GM12878 (cell line): ENCODE measurements at regions not wholly inside any gene's neighbourhood (a gene's known extent, or its start where the extent isn't known, plus 50 kb on each side); places are given as distances from the start of the nearest gene placed in this dataset.

Experiments
- ATAC-seq: fragments of 200-7000 bp; cut with Tn5 transposase; 3 replicates; pipeline ENCODE4 v1.9.1; 2020; ENCODE audit warnings: mild to moderate bottlenecking, moderate library complexity
- BruUV-seq: library from RNA; stranded (reverse); fragments of 400-500 nt; replicated peaks from 2 replicates; lab custom pipeline; 2021; lab: Mats Ljungman, UMichigan
- CTCF ChIA-PET: fragments of 300-600 bp; sonication (Branson Sonifier 250); formaldehyde crosslinking; extraction: SDS; loops from one replicate; lab custom pipeline; 2021; ENCODE audit warnings: inconsistent platforms; lab: Yijun Ruan, JAX
- POLR2A ChIA-PET: fragments of 350-600 bp; formaldehyde crosslinking; extraction: SDS; loops from one replicate; lab custom pipeline; 2021; ENCODE audit warnings: inconsistent platforms; lab: Charles Lee
- RAD21 ChIA-PET: fragments of 300-600 bp; sonication (Branson Sonifier 250); formaldehyde crosslinking; loops from one replicate; lab custom pipeline; 2023; ENCODE audit warnings: antibody characterized with exemption; ENCODE audit not compliant: unreplicated experiment; lab: Charles Lee
- SMC1A ChIA-PET: fragments of 300-600 bp; sonication (Branson Sonifier 250); formaldehyde crosslinking; loops from one replicate; lab custom pipeline; 2023; ENCODE audit not compliant: unreplicated experiment, uncharacterized antibody; lab: Charles Lee
- DNase-seq: peaks from one replicate; pipeline ENCODE4 v3.0.0-alpha.2; 2011; ENCODE audit warnings: low read depth, low spot score
- FAIRE-seq: peaks from 3 replicates; lab custom pipeline; 2011; peaks lifted over from hg19 to GRCh38; lab: Jason Lieb, UNC
- H2AFZ ChIP-seq: 2 replicates; pipeline ENCODE4 v1.6.0; 2011; ENCODE audit warnings: low read depth, low read length, control low read depth; ENCODE audit not compliant: control insufficient read depth
- H3K27ac ChIP-seq: 2 replicates; pipeline ENCODE4 v1.5.1; 2011; ENCODE audit warnings: control low read depth; ENCODE audit not compliant: control insufficient read depth, insufficient read depth
- H3K27me3 ChIP-seq, 2 experiments: replicated peaks in 1 of 2; 2 replicates each; pipeline versions ENCODE4 v1.6.0 to v1.6.1; 2011; ENCODE audit warnings: low read length in 1 of 2; ENCODE audit not compliant: control insufficient read depth in 2 of 2, insufficient read depth in 2 of 2
- H3K36me3 ChIP-seq, 2 experiments: 2 replicates each; pipeline ENCODE4 v1.5.1; 2011; ENCODE audit warnings: low read length in 1 of 2; ENCODE audit not compliant: control insufficient read depth in 2 of 2, insufficient read depth in 2 of 2
- H3K4me1 ChIP-seq: 2 replicates; pipeline ENCODE4 v1.6.1; 2011; ENCODE audit warnings: mild to moderate bottlenecking, low read length, moderate library complexity, mixed read lengths; ENCODE audit not compliant: control insufficient read depth, insufficient read depth
- H3K4me2 ChIP-seq: 2 replicates; pipeline ENCODE4 v1.6.0; 2011; ENCODE audit warnings: control low read depth; ENCODE audit not compliant: control insufficient read depth, insufficient read depth
- H3K4me3 ChIP-seq: fragments of 200-600 bp; sonication (generic); 2 replicates; pipeline ENCODE4 v1.5.1; 2016
- H3K79me2 ChIP-seq: 2 replicates; pipeline ENCODE4 v1.6.0; 2011; ENCODE audit warnings: low read length; ENCODE audit not compliant: control insufficient read depth, insufficient read depth
- H3K9ac ChIP-seq: 2 replicates; pipeline ENCODE4 v1.8.0; 2011; ENCODE audit warnings: low read length, control low read depth, mixed read lengths; ENCODE audit not compliant: control insufficient read depth, insufficient read depth
- H3K9me3 ChIP-seq: replicated peaks from 3 replicates; pipeline ENCODE4 v1.5.1; 2011; ENCODE audit warnings: mild to moderate bottlenecking, low read length; ENCODE audit not compliant: control insufficient read depth, insufficient read depth
- H4K20me1 ChIP-seq: 2 replicates; pipeline ENCODE4 v1.6.0; 2011; ENCODE audit not compliant: control insufficient read depth, insufficient read depth
- BCL3 ChIP-seq: IDR thresholded peaks from 2 replicates; pipeline ENCODE4 v1.6.1; 2011; ENCODE audit warnings: borderline replicate concordance, low read depth, mild to moderate bottlenecking, moderate library complexity, low read length; ENCODE audit not compliant: insufficient read depth, poor library complexity, severe bottlenecking
- BMI1 ChIP-seq: fragments of 450-650 bp; IDR thresholded peaks from 2 replicates; pipeline ENCODE4 v1.6.1; 2016; ENCODE audit warnings: mild to moderate bottlenecking, moderate library complexity, borderline replicate concordance
- CBX5 ChIP-seq: sonication (generic); IDR thresholded peaks from 2 replicates; pipeline ENCODE4 v1.6.1; 2016; ENCODE audit warnings: low read depth, moderate library complexity, mild to moderate bottlenecking, inconsistent platforms
- CUX1 ChIP-seq: IDR thresholded peaks from 2 replicates; pipeline ENCODE4 v1.6.1; 2012; ENCODE audit warnings: improper control_type of control experiment, low read depth, low read length; ENCODE audit not compliant: insufficient replicate concordance
- MTA2 ChIP-seq: fragments of 450-650 bp; IDR thresholded peaks from 2 replicates; pipeline ENCODE4 v1.6.1; 2016; ENCODE audit warnings: low read depth, mild to moderate bottlenecking, moderate library complexity
- NR2C2 ChIP-seq: IDR thresholded peaks from 2 replicates; pipeline ENCODE4 v1.6.1; 2011; ENCODE audit warnings: borderline replicate concordance, low read depth; ENCODE audit not compliant: control insufficient read depth, insufficient read length
- PAX8 ChIP-seq: fragments of 450-650 bp; IDR thresholded peaks from 2 replicates; pipeline ENCODE4 v1.6.1; 2017; ENCODE audit warnings: mild to moderate bottlenecking, moderate library complexity
- POU2F2 ChIP-seq: IDR thresholded peaks from 3 replicates; pipeline ENCODE4 v1.6.1; 2011; ENCODE audit warnings: low read depth, mild to moderate bottlenecking, low read length, borderline replicate concordance
- REST ChIP-seq: IDR thresholded peaks from 2 replicates; pipeline ENCODE4 v1.6.1; 2012; ENCODE audit warnings: mild to moderate bottlenecking, low read depth, low read length
- SRF ChIP-seq, 2 experiments: IDR thresholded peaks; 2 replicates each; pipeline ENCODE4 v1.6.1; 2011; ENCODE audit warnings: low read depth in 2 of 2, low read length in 2 of 2, mild to moderate bottlenecking in 1 of 2, moderate library complexity in 1 of 2
- STAT3 ChIP-seq: IDR thresholded peaks from 2 replicates; pipeline ENCODE4 v1.6.1; 2011; ENCODE audit warnings: low read depth, low read length, improper control_type of control experiment
- SUPT20H ChIP-seq: IDR thresholded peaks from 2 replicates; pipeline ENCODE4 v1.6.1; 2011; ENCODE audit warnings: low read depth, mild to moderate bottlenecking, low read length, moderate library complexity, borderline replicate concordance; ENCODE audit not compliant: control insufficient read depth
- ZNF217 ChIP-seq: fragments of 450-650 bp; IDR thresholded peaks from 2 replicates; pipeline ENCODE4 v1.6.1; 2017; ENCODE audit warnings: antibody characterized with exemption, mild to moderate bottlenecking
- WGBS: methylation state at CpG from one replicate; pipeline ENCODE4 v1.1.6; 2016; ENCODE audit warnings: low lambda C conversion rate; ENCODE audit not compliant: insufficient replicate concordance, insufficient coverage; ENCODE audit errors: missing lambda C conversion rate; 5-methylcytosine and 5-hydroxymethylcytosine counted together
- in situ Hi-C: fragments of 300-500 bp; cut with MboI; formaldehyde crosslinking; loops from 9 replicates; pipeline ENCODE4 v1.14.3; 2018; ENCODE audit warnings: mixed read lengths
- intact Hi-C: fragments of 100-400 bp; cut with micrococcal nuclease; formaldehyde crosslinking; loops from one replicate; pipeline ENCODE4 v1.14.2; 2022; ENCODE audit not compliant: unreplicated experiment

GRCh38 chr5:71882826-71883741 lies 164.0 kb downstream of the CARTPT start:
- peaks cover 2% of the 10 kb centered on the region; the same call in 2 of the 3 replicates for H3K9me3 ChIP-seq
- H3K36me3 ChIP-seq, result no peaks in the 10 kb centered on the region
- no peak overlapping the region for H3K4me3 ChIP-seq
- 57% methylated on average over 10 of the region's 10 CpGs for WGBS
- ChIA-PET CTCF (no interaction called here), SMC1A (no interaction called here), POLR2A (no interaction called here), RAD21 (interaction anchor here (0.7 kb wide), 1 partner anchor 459 kb away, joined by 3 read pairs; no protein-coding TSS in a partner anchor)
- H4K20me1 ChIP-seq, result no peaks in the 10 kb centered on the region
- H3K9ac ChIP-seq, result no peak overlapping the region
- H3K79me2 ChIP-seq, result no peaks in the 10 kb centered on the region
- H3K4me2 ChIP-seq, result no peak overlapping the region
- no TSS peak for BruUV-seq
- intact Hi-C loops (no loop called here), in situ Hi-C loops (no loop called here)
- H3K4me1 ChIP-seq, result no peaks in the 10 kb centered on the region
- no peak overlapping the region for H2AFZ ChIP-seq
- no peak overlapping the region for H3K27ac ChIP-seq
- H3K27me3 ChIP-seq, result peaks cover 0 to 2% of the 10 kb centered on the region in 2 experiments; a peak in 1 of 4 replicates
- no peak for FAIRE-seq
- no peak for DNase-seq
- ATAC-seq, result no peak
- TF ChIP-seq POU2F2 (no peak), CUX1 (no peak), BMI1 (no peak), MTA2 (no peak), PAX8 (no peak), SRF (IDR thresholded peaks at IDR 0.05; ENCODE audit: low read depth in 2 of 2, low read length in 2 of 2) (no peak), STAT3 (no peak), BCL3 (no peak), CBX5 (no peak), ZNF217 (no peak), REST (no peak), SUPT20H (no peak), NR2C2 (no peak)
